Fibroblast of the conjunctiva (primary cell): ENCODE measurements at regions not wholly inside any gene's neighbourhood (a gene's known extent, or its start where the extent isn't known, plus 50 kb on each side); places are given as distances from the start of the nearest gene placed in this dataset.

Experiments
- DNase-seq: peaks from one replicate; pipeline ENCODE4 v3.0.0-alpha.2; 2010; ENCODE audit warnings: low read depth

DNA sequence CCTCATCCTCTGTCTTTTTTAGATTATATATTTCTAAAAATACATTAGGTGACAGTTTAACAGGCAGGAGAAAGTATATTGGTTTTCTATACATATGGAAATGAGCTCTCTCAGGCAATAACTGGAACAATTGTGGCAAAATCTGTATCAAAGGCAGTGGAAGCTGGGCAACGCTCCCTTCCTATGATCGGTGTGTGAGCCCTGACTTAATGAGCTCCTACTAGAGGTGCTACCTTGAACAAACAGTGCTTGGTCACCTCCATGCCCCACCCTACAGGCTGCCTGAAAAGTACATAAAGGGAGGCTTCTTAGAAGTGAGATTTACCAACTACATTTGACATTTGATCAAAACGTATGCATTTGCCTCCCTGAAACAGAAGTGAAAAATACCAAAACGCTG lies 185.3 kb downstream of the EFNB2 start:
- no peak for DNase-seq

DNA sequence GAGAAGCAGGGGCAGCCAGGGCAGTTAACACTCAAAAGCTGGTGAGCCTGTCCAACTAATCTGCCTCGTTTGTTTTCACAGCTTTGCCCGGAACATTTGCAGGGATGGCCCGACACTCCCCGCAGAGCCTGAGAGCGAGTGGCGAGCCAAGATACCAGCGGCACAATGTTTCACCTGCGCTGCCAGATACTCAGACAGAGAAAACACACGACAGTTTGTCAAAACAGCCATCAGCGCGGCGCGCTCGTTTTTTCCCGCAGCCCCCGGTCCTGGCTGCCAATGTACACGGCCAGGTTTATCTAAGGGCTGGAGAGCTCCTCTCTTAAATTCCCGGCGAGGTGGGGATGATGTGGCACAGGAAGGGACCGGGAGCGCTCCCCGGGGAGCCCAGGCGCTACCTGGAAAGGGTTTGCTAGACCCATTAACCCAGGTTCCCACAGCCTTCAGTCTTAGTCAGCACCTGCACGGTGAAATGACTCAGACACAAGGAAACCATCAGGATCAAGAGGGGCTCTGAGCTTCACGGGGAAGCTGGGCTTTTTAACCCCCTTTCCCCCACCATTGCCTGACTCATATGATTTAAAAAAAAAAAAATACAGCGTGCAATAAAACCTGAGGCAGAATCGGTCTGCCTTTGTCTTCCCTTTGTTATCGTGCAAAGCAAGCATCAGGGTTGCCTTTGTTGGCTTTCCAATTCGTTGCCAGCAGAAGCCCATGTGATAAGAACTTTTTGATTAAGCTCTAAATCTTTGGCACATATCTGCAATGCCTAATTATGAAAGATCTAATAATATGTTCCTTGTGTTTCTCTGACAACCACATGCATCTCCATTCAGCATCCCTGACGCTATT lies 186.2 kb downstream of the EFNB2 start:
- DNase-seq, result no peak

DNA sequence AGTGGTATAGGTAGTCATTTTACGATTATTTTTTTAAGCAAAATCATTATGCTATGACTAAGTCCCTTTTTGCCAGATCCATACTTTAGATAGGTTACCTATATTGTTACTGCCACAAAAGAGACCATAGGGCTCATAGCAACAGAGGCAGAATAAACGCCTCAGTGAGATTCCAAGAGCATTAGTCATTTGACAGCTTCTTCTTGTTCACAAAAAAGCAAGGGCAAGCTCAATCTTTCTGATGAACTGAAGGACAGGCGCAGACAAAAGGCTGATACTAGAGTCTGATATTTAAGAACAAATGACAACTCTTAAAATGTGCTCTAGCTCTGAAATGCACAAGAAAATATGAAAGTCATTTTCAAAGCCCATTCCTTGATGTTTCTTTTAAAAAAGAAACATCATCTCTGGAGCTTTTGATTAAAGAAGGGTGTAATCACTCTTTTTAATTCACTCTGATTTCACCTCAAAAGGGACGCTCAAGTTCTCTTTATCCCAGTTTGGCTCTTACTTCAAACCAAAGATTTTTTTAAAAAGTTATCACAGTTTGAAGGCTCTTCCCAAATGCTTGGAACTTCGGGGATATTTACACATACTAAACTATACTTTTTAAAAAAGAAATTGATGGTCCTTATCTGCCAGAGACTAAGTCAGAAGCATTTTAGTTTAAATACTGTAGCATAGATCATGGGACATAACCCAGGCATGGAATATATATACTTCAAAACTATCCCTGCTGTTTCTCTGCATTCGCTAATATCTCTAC lies 187.2 kb downstream of the EFNB2 start:
- DNase-seq, result no peak

DNA sequence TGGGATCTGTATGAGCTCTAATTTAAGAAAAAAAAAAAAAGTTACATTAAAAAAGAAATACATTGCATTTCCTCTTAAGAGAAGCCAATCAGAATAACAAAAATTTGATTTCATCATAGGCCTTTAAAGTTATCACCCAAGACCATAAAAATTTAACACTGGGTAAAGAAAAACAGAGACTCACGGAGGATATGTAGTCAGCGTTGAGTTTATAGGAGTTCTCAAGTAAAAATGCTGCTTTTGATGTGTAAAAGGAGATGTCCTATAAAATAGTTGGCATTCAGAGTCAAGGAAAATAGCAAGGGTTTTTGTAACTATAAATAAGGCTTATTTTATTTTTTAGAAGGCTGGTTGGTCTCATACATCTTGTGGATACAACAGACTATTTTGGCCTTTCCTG lies 191.1 kb downstream of the EFNB2 start:
- DNase-seq, result no peak

DNA sequence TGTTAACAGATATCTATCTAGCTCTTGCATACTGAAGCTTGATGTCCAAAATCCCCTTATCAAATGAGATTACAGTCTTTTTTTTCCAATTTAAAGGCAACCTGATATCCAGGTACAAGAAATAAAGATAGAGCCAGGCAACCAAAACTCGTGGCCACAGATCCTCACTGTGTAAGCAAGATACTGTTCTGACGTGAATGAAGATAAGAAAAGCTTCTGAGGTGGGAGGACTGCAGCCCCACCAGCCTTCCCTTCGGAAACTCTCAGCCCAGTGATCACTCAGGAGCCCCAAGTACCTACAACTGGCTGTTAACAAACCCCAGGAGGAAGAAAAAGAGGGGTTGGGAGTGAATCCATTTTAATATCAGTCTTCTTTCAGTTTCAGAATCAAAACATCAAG lies 191.6 kb downstream of the EFNB2 start:
- DNase-seq, result no peak

DNA sequence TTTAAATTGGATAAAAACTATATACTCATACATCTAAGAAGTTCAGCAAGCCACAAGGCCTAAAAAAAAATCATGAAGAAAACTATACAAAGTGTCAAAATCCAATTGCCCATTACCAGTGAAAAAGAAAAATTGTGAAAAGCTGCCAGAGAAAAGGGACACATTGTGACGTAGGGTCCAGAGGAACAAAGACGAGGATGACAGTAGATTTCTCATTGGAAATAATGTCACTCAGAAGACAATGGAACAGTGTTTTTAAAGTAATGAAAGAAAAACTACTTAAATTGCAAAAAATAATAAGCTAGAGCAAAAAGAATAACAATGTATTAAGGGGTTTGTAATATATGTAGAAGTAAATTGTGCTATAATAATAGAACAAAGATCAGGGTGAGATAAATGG lies 195.2 kb downstream of the EFNB2 start:
- DNase-seq, result no peak

DNA sequence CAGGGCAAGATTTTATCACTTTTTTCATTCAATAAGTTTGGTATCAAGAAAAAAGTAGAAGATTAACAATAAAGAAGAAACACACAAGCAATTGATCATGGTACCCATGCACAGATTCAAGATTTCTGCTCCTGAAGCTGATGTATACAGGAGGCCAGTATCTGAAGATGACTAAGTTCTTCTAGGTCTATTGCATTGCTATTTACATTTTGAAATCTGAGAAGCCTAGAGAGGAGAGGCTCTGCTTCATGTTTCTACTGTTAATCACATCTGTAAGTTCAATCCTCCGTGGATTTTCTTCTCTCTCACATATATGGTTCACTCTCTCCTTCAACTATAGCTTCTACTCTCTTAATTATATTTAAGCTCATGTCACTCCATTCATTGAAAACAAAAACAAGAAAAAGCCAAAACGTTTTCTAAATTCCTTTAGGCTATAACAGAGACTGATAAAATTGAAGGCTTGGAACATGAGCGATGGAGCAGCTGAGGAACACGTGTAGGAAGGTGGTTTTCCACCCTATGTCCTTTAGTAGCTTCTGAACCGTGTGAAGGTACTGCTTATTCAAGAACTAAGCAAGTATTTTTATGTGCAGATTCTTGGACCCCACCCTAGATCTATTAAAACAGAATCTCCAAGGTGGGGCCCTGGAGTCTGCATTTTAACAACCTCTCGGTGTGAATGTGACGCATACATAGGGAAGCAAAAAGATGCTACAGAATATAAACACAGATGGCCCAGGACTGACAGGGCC lies 198.2 kb downstream of the EFNB2 start:
- no peak for DNase-seq

DNA sequence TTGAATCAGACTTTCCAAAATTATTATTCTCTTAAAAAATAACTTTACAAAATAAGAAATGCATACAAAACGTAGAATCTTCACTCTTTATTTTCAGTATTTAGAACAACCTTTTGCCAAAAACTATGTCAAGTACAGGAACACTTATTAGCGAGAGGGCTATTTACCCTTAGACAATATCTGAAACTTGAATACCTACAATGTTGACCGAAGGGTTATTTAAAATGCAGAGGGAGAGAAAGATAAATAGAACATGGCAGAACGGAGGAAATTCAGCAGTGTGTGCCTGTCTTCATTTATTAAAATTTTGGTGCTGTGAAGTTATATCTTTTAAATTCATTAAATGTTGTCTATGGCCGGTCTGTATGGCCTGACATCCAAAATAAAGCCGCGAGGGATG lies 198.8 kb downstream of the EFNB2 start:
- DNase-seq, result no peak

DNA sequence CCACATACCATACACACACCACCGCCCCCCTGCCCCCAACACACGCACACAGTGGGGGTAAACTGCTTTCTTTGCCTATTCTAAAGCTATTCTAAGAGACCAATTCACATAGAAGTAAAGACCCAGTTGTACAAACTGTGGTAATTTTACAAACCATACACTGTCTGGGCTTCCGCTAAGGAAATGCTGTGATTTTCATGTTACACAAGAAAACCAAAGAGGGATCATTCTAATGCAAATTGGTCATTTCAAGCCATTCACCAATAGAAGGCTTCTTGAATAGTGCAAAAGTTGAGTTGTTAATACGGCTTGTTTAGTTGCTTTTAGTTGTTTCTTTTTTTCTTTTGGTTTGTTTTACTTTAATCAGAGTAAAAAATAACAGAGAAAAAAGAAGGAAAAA lies 202.8 kb downstream of the EFNB2 start:
- DNase-seq, result no peak

DNA sequence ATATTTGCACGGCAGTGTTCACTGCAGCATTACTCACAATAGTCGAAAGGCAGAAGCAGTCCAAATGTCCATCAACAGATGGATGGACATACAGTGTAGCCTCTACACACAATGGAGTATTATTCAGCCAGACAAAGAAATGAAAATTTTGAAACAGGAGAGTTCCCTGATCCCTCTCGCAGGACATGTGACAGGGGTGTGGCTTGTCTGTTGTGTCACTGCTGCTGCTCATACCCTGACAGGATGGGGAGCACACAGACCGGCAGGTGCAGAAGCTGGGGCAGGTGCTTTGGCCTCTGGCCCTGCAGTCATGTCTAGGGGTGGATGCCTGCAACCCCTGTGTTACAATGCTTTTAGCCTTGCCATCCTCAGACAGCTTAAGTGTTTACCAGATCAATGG lies 204.3 kb downstream of the EFNB2 start:
- no peak for DNase-seq

DNA sequence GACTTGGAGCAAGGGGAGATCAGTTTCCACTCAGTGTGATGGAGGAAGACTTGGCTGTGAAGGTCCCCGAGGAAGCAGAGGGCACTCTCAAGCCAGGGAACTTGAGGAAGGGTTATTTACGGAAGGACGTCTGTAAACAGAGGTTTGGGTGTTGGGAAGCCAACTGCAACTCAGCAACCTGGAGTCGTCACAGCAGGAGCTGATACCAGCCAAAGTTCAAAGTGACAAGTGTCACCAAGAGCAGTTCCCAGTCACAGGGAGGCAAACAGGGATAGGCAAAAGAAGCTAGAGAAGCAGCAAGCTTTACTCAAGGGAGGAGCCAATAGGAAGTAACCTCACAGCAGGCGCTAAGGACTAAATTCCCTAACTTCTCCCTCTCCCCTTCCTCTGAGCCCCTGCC lies 205.5 kb downstream of the EFNB2 start:
- DNase-seq, result no peak

DNA sequence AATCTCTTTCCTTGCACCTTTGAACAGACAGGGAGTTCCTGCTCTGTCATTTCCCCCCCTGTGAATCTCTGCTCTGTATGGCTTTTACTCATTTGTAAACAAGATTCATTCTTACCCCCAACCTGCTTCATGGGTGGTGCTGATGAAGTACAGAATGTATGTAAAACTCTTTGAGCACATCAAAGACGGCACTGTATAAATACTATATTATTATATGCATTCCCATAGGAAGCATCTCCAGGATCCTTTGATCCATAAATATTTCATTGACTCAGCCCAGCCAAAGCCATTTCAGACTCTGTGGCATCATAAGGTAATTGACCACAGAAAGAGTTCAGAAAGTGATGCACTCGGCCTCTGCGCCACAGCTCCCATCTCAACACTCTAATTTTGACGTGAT lies 208.7 kb downstream of the EFNB2 start:
- DNase-seq, result no peak

DNA sequence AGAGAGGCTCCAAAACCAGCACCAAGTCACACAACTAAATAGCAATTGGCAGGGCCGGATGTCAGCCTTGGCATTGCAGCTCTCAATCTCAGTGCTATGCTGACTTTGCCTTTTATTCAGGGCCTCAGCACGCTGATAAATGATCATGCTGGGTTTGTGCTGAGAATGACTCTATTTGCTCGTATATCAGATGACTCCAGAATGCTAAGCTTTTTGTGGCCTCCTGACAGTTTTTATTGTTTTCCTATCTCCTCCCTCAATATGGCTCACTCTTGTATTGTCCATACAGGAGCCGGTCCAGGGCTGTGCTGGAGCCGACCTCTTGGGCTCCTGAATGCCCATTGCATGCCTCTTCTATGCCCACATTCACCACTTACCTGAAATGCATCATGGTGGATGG lies 211.0 kb downstream of the EFNB2 start:
- DNase-seq, result no peak

DNA sequence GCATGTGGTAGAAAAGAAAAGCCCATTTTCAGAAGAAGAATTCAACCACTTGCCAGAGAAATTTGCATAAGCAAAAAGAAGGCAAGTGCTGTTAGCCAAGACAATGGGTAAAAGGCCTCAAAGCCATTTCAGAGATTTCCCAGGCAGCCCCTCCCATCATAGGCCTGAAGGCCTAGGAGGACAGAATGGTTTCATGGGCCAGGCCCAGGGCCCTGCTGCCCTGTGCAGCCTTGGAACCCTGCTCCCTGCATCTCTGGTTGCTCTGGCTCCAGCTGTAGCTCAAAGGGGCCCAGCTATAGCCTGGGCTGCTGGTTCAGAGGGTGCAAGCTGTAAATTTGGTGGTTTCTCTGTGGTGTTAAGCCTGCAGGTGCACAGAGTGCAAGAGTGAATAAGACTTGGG lies 212.8 kb downstream of the EFNB2 start:
- DNase-seq, result no peak

DNA sequence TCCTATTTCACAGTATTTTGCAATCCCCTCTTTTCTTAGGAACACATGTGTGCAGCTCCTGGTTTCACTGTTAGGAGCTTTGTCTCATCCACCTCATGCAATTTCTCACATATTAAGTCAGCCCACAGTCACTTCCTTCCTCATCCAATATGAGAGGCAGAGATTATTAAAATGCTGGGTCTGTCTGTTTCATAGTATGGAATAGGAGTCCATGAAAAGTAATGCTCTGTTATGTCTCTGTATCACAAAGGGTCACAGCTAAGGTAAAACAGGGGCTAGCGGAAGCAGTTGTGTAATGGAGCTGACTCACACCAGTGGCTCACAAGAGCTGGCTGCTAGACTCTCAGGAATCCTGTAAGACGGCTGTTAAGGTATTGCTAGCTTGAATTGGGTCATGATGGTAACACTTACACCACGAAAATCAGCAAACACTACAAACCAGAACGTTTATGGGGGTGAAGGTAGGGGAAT lies 216.5 kb downstream of the EFNB2 start:
- peak; percentile 52 for DNase-seq

DNA sequence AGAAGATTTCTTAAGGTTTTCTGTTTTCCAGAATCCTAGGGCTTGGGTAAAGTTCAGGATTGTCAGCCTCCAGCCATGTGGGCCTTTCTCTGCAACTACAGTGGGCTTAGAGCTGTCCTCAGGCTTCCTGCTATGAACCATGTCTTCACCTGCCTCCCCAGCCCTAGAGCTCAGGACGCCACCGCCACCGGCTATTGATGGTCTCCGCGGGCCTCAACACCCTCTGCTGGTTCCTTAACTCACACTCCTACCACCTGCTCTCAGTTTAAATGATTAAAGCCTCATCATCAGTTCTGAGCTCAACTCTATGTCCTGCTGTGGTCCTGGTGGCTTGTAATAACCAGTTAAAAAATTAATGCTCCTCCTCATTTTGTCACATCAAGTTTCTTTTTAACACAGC lies 221.0 kb downstream of the EFNB2 start:
- no peak for DNase-seq

DNA sequence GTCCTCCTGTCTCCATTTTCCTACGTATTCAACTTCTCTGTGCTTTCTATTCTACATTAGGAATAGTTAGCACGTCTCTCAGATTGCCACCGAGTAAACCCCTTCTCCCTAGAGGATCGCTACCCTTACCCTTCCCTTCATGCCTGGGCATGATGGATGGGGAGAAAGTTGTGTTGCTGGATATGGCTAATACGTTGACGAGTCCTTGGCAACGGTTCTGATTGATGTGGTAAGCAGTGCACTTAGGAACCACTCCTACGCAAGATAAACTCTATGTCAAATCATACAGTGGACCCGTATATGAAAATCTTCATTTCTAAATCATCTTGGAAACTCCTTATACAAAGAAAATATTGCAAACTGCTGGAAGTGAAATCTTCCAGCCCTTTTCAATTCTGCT lies 224.5 kb downstream of the EFNB2 start:
- no peak for DNase-seq

DNA sequence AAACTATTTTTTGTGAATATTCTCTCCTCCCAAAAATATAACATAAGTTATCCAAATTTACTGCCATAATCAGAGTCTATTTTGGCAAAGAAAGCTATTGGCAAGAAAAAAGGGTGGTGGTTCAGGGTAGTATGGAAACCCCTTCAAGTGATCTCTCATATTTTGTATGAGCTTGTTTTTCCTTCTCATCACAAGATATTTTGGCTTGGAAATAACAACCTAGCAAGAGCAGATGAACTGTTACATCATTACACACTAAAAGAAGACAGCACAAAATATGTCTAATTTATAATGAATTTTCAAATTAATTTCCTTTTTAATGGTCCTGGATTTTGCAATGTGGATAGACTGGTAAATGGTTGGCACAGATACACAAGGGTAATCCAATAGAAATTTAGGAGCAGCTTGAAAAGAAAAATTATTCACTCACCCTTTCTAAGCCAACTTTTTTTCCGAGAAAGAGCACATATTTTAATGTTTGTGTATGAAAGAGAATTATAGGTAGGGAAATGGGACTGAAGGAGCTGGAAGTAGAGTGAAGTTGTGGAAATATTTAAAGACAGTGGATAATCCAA lies 225.1 kb downstream of the EFNB2 start:
- no peak for DNase-seq

DNA sequence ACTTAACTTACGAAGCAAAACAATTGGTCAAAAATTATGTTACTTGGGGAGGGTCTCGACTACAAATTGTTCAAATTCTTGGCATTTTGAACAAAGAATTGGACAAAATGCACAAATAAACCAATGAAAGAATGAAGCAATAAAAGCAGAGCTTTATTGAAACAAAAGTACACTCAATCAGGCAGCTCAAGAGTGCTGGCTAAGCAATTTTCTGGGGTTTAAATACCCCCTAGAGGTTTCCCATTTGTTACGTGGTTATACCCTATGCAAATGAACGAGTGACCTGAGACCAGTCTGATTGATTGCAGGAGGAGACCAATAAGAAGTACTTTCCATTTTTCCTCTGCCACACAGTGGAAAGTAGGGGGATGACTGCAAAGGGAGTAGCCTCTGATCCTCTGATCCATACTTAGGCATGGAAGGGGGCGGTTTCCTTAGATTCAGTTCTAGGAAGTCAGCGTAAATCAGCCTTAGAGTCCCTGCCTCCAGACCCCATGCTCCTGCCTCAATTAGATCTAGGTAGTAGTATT lies 228.6 kb downstream of the EFNB2 start:
- DNase-seq, result no peak

DNA sequence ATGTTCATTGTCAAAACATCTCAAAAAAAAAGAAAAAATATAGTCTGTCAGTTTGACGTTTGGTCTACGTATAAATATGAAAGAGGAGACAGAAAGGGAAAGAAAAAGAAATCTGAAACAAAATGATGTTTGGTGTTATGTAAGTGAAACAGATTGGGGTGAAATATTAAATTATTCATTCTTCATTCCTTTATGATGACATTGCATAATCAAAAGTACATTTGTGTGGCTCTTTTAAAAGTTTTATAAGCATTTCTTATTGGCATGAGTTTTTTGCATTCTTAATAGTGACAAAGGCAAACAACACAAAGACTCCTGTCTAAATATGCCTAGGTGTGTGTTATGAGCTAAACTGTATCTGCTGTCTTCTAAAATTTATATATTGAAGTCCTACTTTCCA lies 232.6 kb downstream of the EFNB2 start:
- no peak for DNase-seq

DNA sequence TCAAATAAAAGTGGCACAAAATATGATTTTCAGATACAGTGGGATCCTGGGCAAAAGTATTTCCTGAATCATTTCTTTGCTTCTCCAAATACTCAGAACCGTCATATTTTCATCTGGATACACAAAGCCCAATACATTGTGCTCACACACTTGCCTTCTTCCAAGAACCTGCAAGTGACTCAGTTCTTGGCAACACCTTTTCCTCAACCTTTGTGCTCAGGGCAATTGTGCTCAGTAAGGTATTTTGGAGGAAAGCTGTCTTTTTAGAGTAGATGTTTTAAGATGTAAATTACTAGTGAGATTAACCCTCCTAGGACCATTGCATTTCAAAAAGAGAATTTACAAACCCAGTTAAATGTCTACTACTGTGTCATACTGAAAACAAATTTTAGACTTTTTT lies 233.5 kb downstream of the EFNB2 start:
- DNase-seq, result no peak

DNA sequence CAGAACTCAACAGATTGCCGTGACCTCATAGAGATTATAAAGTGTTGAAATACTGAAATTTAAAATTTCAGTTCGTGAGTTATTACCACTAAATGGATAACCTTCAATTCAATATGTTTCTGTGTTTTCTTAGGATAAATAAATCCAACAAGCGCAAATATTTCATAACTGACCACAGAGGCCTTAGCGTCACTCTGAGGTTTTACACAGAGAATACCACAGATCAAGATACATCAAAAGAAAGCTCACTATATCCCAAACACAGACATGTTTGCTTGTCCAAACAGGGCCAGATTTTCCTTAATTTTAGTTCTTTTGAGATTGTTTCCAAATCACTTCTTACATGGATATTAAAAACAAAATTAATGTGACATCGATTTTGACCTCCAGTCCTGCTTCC lies 235.8 kb downstream of the EFNB2 start:
- DNase-seq, result no peak
